Midbrain (tissue), 1 donor: ENCODE measurements at regions not wholly inside any gene's neighbourhood (a gene's known extent, or its start where the extent isn't known, plus 50 kb on each side); places are given as distances from the start of the nearest gene placed in this dataset.

Source experiments
- DNase-seq: peaks from one replicate; lab custom pipeline; 2025; lab: John Stamatoyannopoulos, UW

- DNase-seq: no peak
These were observed 56.4 kb downstream of the CD24 start for GRCh38 chr6:106918115-106918514.

- DNase-seq: no peak
These were observed 57.6 kb downstream of the CD24 start for GRCh38 chr6:106916891-106917290.

DNA sequence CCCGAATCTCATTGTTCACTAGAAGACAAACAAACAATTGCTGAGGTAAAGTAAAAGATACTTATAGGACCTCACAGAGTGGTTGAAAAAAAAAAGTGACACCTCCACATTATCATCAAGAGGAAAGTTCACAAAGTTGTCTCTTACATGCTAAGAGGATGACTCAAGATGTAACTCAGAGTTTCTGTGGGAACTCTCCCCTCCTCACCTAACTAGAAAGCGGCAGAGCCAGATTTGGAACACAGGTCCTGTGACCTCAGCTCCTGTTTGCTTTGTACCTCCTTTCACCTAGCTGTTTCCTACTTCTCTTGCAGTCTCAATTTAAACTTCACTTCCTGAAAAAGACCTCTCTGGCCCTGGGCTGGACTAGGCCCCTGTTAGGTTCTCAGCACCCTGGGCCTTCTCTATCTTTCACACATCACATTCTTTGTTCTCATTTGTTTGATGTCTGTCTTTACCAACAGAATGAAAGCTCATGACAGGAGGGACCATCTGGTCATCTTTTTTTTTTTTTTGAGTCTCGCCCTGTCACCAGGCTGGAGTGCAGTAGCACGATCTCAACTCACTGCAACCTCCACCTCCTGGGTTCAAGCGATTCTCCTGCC lies 60.8 kb downstream of the CD24 start:
- DNase-seq: no peak

DNA sequence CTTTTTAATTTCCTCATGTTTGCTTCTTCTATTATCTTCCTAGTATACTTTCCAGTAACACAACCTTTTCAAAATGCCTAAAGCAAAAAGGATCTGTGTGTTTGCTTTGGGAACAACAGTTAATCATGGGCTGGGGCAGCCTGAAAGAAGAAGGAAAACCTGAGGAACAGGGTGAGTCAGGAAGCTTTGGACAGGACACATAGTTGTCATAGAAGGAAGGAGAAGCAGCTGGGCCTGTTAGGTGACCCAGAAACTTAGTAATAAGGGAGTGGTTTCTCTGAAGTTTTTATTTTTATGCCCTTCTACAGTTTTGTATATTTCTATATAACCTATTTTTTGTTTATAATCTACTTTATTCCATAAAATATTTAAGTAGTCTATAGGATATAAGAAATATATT lies 61.4 kb downstream of the CD24 start:
- DNase-seq: no peak

- no peak for DNase-seq
These were observed 62.4 kb downstream of the CD24 start for GRCh38 chr6:106912091-106912490.

GRCh38 chr6:106910999-106911949 lies 63.3 kb downstream of the CD24 start:
- DNase-seq: no peak

DNA sequence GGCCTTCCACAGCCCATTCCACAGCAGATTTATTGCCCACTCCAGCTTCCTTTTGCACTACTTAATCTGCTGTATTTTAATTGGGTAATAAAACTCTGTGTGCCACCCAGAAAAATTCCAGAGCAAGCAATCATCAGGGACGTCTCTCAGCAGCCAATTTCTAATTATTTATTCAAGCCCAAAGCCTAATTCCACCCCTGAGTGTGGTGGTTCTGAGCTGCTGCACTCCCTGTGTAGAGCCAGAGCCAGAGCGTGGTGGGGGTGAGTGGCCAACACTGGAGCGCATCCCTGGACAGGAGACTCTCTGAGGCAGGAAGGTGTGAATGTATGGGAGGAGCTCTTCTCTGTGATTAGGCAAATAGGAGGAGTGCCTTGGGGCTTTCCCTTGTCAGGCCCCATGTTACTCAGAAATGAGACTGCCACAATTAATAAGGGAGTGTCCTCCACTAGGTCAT lies 66.1 kb downstream of the CD24 start:
- DNase-seq: no peak

- no peak for DNase-seq
These were observed 66.8 kb downstream of the CD24 start for GRCh38 chr6:106907754-106908153.

DNA sequence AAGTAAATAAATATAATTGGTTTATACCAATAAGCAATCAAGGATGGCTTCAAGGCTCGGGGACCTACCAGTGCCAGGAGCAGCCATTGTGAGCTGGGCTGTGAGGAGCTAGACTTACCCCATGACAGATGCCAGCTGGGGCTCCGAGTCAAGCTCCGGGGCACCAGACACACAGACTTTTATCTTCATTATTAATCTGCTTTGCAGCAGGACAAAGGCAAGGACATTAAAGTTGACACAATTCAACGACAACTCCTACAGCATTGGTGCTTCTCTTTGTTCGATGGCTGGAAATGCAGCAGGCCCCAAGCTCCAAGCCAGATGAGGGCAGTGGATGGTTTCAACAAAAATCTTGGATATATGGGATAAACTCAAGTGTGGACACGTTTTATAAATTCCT lies 68.3 kb downstream of the CD24 start:
- no peak for DNase-seq

DNA sequence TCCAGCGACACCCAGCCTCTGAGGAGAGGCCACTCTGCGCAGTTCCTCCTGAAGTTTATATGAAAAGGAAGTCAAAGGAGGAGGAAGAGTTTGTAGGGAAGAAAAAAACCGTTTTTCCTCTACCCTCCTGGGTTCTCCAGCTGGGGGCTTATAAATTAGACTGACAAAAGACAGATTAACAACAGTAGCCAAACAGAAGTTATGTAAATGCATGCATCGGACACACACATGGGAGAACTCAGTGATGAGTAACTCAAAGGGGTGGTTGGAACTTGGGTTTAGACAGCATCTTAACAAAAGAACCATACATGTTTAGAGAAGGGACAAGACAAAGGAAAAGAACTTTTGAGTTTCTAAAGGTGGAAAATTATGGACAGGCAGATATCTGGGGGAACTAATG lies 71.2 kb downstream of the CD24 start:
- DNase-seq: no peak

- DNase-seq: no peak
These were observed 73.5 kb downstream of the CD24 start for GRCh38 chr6:106901062-106901461.

DNA sequence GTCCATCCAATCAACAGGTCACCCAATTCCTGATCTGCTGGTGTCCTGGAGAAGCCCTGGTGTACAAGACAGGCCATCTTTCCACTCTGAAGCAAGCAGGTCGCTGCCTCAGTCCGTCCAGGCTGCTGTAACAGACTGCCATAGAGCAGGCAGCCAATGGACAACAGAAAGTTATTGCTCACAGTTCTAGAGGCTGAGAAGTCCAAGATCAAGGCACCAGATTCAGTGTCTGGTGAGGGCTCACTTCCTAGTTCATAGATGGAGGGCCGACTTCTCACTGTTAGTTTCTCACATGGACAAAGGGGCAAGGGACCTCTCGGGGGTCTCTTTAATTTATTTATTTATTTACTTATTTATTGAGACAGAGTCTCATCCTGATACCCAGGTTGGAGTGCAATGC lies 74.8 kb downstream of the CD24 start:
- DNase-seq: no peak

GRCh38 chr6:106897580-106897979 lies 76.9 kb downstream of the CD24 start:
- DNase-seq: no peak

DNA sequence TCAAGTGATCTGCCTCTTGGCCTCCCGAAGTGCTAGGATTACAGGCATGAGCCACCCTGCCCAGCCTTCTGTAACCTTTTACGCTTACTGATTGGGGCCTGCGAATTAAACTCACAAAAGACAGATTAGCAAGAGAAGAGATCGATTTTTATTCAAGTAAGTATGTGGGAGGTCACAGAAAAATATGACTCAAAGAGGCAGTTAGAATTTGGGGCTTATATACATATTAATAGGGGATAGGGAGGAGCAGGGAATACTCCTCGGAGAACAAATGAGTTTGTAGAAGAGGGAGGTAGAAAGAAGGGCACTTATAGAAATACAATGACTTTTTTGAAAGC lies 78.9 kb downstream of the CD24 start:
- no peak for DNase-seq

GRCh38 chr6:106894978-106895702 lies 79.4 kb downstream of the CD24 start:
- no peak for DNase-seq

DNA sequence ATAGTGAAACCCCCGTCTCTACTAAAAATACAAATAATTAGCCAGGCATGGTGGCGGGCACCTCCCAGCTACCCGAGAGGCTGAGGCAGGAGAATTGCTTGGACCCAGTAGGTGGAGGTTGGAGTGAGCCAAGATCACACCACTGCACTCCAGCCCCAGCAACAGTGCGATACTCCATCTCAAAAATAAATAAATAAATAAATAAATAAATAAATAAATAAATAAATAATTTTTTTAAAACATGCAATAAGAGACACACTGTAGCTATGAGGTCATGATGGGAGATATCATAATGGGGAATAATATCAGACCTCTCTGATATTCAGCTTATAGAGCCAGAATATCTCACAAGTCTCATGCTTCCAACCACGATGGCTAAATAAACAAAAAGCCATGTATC lies 82.3 kb downstream of the CD24 start:
- no peak for DNase-seq

GRCh38 chr6:106890447-106890846 lies 84.1 kb downstream of the CD24 start:
- no peak for DNase-seq

GRCh38 chr6:106889692-106890091 lies 84.8 kb downstream of the CD24 start:
- DNase-seq: no peak

DNA sequence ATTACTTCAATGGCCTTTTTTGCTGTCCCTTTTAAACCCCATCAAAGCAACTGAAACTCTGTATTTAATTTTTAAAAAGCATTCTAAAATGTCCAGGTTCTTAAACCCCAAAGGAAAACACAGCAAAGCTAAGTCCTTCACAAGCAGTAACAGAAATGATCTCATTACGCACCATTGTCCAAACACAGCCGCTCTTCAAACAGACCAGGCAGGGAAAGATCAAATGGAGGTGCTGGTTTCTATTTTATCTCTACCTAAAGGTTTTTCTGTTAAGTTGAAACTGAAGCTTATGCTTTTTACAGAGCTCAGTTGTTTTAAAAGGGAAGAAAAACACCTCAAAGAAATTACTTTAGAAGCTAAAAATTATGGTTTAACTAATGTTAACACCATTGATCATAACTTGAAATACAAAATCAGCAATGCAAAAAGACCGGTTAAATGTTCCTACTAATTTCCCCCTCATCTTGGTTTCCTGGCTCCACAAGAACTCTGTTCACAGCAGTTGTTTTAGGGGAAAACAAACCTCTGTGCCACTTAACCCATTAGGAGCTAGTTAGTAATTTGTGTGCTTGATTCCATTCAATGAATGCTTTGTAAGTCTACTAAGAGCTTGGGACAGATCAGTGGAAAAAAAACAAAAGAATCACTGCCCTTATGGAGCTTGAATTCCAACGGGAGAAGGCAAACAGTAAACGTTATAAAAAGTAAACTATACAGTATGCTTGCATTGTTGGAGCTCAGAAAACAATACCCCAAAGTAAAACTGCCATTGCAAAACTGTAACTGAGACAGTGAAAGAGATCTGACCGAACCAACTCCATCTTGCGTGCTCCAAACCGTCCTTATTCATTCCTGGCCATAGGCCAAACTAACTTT lies 87.4 kb downstream of the CD24 start:
- DNase-seq: no peak

DNA sequence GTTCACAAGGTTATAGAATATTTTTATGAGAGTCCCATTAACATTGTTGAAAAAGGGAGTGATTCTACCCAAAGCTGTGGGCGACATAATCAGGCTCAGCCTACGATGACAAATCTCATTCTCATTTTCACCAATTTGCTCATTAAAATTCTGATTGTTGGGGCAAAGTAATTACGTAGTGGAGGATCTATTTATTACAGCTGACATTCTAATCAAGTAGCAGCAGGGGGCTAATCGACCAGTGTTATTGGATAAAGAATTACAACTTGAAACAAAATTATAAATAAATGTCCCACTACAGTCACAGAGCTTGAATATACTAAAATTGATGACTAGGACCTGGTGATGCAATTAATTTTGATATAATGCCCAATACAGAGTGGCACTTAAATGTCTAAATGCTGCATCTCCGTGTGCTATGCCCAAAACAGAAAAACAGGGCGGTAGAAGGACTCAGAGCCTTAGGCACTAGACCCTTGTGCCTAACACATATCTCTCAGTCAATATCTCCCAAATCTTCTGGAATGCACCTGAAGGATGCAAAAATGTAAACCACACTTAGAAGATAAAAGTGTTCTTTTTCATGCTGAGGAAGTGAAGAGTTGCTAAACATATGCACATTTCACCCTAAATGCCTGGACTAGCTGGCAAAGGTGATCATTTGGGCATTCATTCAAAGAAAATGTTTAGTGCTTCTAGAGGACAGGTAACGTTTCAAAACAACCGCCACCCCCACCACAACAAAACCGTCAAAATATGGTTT lies 88.3 kb downstream of the CD24 start:
- DNase-seq: no peak

DNA sequence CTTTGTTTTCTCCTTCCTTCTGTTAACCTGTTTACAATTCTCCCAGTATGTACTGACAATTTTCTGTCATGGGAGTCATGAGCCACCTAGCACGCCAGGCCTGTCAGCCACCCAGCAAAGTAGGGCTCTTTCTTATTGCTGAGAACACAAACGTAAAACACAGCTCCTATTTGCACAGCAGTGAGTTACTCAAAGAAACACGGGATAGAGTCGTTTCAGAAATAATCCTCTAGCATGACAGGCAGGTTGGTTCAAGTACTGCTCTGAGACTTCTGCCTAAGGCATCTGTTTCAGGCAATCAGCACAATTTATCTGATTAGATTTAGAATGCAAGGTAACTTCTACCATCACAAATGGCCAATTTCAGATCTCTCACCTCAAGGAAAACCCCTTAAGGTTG lies 88.8 kb downstream of the CD24 start:
- no peak for DNase-seq
